ENCODE measurements at regions not wholly inside any gene's neighbourhood (a gene's known extent, or its start where the extent isn't known, plus 50 kb on each side); places are given as distances from the start of the nearest gene placed in this dataset.
A peak's percentile ranks its signal among the peaks of the same experiment; 100 is the strongest.

GRCh38 chr7:81267508-81267907 is 348.7 kb upstream of the SEMA3C start:
- H3K4me1 ChIP-seq = no peaks in the 10 kb centered on the region
- peak in 1 of 2 donors; percentile 22 for DNase-seq
- WGBS, 5 donors = 36 to 69% (median 59%) methylated on average over 2 of the region's 2 CpGs
- H3K27ac ChIP-seq = no peak overlapping the region
- no peaks in the 10 kb centered on the region for H3K27me3 ChIP-seq
- intact Hi-C loops (cut with DNase I; ENCODE audit: low total_unique reads) = no loop called here
- TF ChIP-seq POLR2A (IDR thresholded peaks at IDR 0.05) (no peak), POLR2AphosphoS5 (IDR thresholded peaks at IDR 0.05) (no peak), CTCF (IDR thresholded peaks at IDR 0.05) (no peak), EP300 (IDR thresholded peaks at IDR 0.05) (no peak)
- no peaks in the 10 kb centered on the region for H3K36me3 ChIP-seq
- no peak overlapping the region for H3K4me3 ChIP-seq
- H3K9me3 ChIP-seq = no peaks in the 10 kb centered on the region

GRCh38 chr7:81264116-81264515 is 345.3 kb upstream of the SEMA3C start:
- intact Hi-C loops (cut with DNase I; ENCODE audit: low total_unique reads) = no loop called here
- TF ChIP-seq POLR2AphosphoS5 (IDR thresholded peaks at IDR 0.05) (no peak), POLR2A (IDR thresholded peaks at IDR 0.05) (no peak), CTCF (IDR thresholded peaks at IDR 0.05) (no peak), EP300 (IDR thresholded peaks at IDR 0.05) (no peak)
- no peaks in the 10 kb centered on the region for H3K36me3 ChIP-seq
- DNase-seq = peak; percentile 13 to 31
- H3K4me1 ChIP-seq = no peaks in the 10 kb centered on the region
- H3K4me3 ChIP-seq = no peak overlapping the region
- H3K27me3 ChIP-seq = no peaks in the 10 kb centered on the region
- peaks cover 0 to 19% (median 2%) of the 10 kb centered on the region in 4 donors for H3K9me3 ChIP-seq
- H3K27ac ChIP-seq = no peak overlapping the region

GRCh38 chr7:81260152-81260551 is 341.3 kb upstream of the SEMA3C start:
- Histone ChIP-seq H3K9me3 (peaks cover 0 to 20% (median 2%) of the 10 kb centered on the region in 4 donors), H3K27me3 (no peaks in the 10 kb centered on the region), H3K36me3 (no peaks in the 10 kb centered on the region), H3K4me1 (no peaks in the 10 kb centered on the region), H3K4me3 (no peak overlapping the region), H3K27ac (no peak overlapping the region)
- 91 to 99% (median 95%) methylated on average over 2 of the region's 2 CpGs for WGBS, 5 donors
- TF ChIP-seq POLR2AphosphoS5 (IDR thresholded peaks at IDR 0.05) = no peak
- no peak for TF ChIP-seq EP300 (IDR thresholded peaks at IDR 0.05)
- no peak for TF ChIP-seq CTCF (IDR thresholded peaks at IDR 0.05)
- no peak for TF ChIP-seq POLR2A (IDR thresholded peaks at IDR 0.05)
- no peak for DNase-seq
- intact Hi-C loops (cut with DNase I; ENCODE audit: low total_unique reads) = no loop called here

GRCh38 chr7:81256991-81257390 is 338.1 kb upstream of the SEMA3C start:
- TF ChIP-seq CTCF (IDR thresholded peaks at IDR 0.05) (peak in 1 of 7 experiments; percentile 21), EP300 (IDR thresholded peaks at IDR 0.05) (no peak), POLR2AphosphoS5 (IDR thresholded peaks at IDR 0.05) (no peak)
- H3K9me3 ChIP-seq = peaks cover 0 to 20% (median 2%) of the 10 kb centered on the region in 4 donors
- intact Hi-C loops (cut with DNase I; ENCODE audit: low total_unique reads) = no loop called here
- DNase-seq = peak in 1 of 2 donors; percentile 43
- H3K4me3 ChIP-seq = no peak overlapping the region
- no peaks in the 10 kb centered on the region for H3K4me1 ChIP-seq
- no peak overlapping the region for H3K27ac ChIP-seq
- no peaks in the 10 kb centered on the region for H3K27me3 ChIP-seq
- WGBS, 5 donors = 62 to 84% (median 68%) methylated on average over 6 to 7 of the region's 7 CpGs
- H3K36me3 ChIP-seq = no peaks in the 10 kb centered on the region
